Fibroblast of the aortic adventitia (primary cell): ENCODE measurements at regions not wholly inside any gene's neighbourhood (a gene's known extent, or its start where the extent isn't known, plus 50 kb on each side); places are given as distances from the start of the nearest gene placed in this dataset.
"Not testable (repeated sequence)": the region's sequence is repeated elsewhere in the genome, so short reads cannot be mapped to it uniquely, and the experiment has no call there.

ENCODE experiments used
- DNase-seq: peaks from one replicate; pipeline ENCODE4 v3.0.0-alpha.2; 2010; ENCODE audit warnings: low read depth
- H3K4me3 ChIP-seq: 2 replicates; pipeline ENCODE4 v1.5.1; 2011; ENCODE audit warnings: low read depth, mild to moderate bottlenecking, control low read depth, low read length, moderate library complexity
- CTCF ChIP-seq: IDR thresholded peaks from 2 replicates; pipeline ENCODE4 v1.5.1; 2011; ENCODE audit warnings: mild to moderate bottlenecking, low read length, control low read depth, inconsistent platforms; ENCODE audit not compliant: insufficient read depth

GRCh38 chr16:29136916-29137315 lies 152.1 kb downstream of the LAT start:
- not testable (repeated sequence) for DNase-seq, H3K4me3 ChIP-seq

- H3K4me3 ChIP-seq, DNase-seq: not testable (repeated sequence)
Observed at GRCh38 chr16:29136046-29136696, 151.3 kb downstream of the LAT start.

GRCh38 chr16:29135098-29135497 lies 150.2 kb downstream of the LAT start:
- not testable (repeated sequence) for DNase-seq, H3K4me3 ChIP-seq

- H3K4me3 ChIP-seq, DNase-seq: not testable (repeated sequence)
Observed at GRCh38 chr16:29133681-29134430, 149.0 kb downstream of the LAT start.

- H3K4me3 ChIP-seq, DNase-seq: not testable (repeated sequence)
Observed at GRCh38 chr16:29132869-29133268, 148.0 kb downstream of the LAT start.

GRCh38 chr16:29132444-29132843 lies 147.6 kb downstream of the LAT start:
- DNase-seq = not testable (repeated sequence)

GRCh38 chr16:29130901-29131851 lies 146.3 kb downstream of the LAT start:
- DNase-seq = peak; percentile 37
- H3K4me3 ChIP-seq = not testable (repeated sequence)

More at GRCh38 chr16:29132444-29132843, 147.6 kb downstream of the LAT start:
- not testable (repeated sequence) for H3K4me3 ChIP-seq

- H3K4me3 ChIP-seq = not testable (repeated sequence)
Observed at GRCh38 chr16:29130131-29130711, 145.4 kb downstream of the LAT start.

GRCh38 chr16:29129458-29130038 lies 144.7 kb downstream of the LAT start:
- H3K4me3 ChIP-seq = not testable (repeated sequence)
- peak; percentile 25 for DNase-seq

More at GRCh38 chr16:29130131-29130711, 145.4 kb downstream of the LAT start:
- not testable (repeated sequence) for DNase-seq

GRCh38 chr16:29128732-29129457 lies 144.0 kb downstream of the LAT start:
- H3K4me3 ChIP-seq, DNase-seq: not testable (repeated sequence)

- H3K4me3 ChIP-seq, DNase-seq: not testable (repeated sequence)
Observed at GRCh38 chr16:29127806-29128420, 143.1 kb downstream of the LAT start.

GRCh38 chr16:29126616-29127015 lies 141.8 kb downstream of the LAT start:
- H3K4me3 ChIP-seq = no peak overlapping the region
- TF ChIP-seq CTCF = no peak
- DNase-seq = no peak
